ENCODE measurements at regions not wholly inside any gene's neighbourhood (a gene's known extent, or its start where the extent isn't known, plus 50 kb on each side); places are given as distances from the start of the nearest gene placed in this dataset.

DNA sequence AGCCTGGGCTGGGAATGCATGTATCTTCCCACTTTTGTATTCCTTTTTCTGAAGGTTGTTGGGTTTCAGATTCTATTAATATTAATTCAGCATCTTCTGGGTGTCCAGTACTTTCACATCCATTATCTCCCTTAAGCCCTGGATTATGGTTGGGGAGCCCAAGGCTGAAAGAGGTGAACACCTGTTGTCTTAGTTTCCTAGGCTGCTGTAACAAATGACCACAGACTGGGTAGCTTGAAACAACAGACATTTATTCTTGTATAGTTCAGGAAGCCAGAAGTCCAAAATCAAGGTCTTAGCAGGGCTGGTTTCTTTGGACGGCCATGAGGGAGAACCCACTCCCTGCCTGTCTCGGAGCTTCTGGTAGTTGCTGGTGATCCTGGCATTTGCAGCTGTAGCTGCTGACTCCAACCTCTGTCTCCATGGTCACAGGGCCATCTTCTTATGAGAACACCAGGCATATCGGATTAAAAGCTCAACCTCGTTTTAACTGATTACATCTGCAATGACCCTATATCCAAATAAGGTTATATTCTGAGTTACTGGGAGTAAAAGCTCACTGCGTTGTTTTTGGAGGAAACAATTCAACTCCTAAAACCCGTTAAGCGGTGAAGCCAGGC, 68.2 kb upstream of the CLMN start:
- DNase-seq (ENCODE audit: low read depth in 3 of 3, low spot score in 1 of 3): no peak

DNA sequence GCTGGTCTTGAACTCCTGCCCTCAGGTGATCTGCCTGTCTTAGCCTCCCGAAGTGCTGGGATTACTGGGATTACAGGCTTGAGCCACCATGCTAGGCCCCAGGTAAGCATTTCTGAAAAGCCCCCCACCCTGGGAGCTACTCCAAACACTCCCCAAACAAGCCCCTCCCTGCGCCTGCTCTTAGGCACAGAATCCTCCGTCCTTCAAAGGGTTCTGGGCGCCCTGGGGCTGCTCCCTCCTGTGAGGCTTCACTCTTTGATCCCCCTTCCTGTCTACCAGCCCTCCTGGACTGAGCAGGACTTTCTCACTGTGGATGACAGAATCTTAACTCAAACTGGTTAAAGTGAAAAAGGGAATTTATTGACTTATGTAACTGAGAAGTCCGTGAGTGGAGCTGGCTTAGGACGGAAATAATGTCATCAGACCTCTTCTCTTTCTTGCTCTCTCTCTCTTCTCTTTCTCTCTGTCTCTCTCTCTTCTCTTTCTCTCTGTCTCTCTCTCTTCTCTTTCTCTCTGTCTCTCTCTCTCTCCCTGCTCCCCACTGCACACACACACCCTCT, 66.9 kb upstream of the CLMN start:
- DNase-seq (ENCODE audit: low read depth in 3 of 3, low spot score in 1 of 3): no peak

DNA sequence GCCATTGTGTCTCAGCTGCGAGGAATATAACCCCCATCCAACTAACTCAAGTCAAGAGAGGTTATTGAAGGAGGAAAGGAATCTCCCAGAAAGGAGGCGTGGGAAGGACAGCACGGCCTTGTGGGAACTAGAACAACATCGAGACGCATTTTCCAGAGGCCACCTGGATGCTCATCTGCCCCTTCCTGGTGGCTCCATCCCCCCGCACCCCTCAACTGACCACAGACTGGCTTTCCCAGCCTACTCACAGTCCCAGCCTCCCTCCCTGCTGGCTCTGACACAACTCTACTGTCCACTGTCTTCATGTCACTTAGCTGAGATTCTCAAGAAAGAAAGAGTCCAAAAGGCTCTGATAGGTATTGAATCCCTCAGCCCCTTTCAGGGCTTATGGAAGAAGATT, 66.0 kb upstream of the CLMN start:
- DNase-seq (ENCODE audit: low read depth in 3 of 3, low spot score in 1 of 3): no peak

DNA sequence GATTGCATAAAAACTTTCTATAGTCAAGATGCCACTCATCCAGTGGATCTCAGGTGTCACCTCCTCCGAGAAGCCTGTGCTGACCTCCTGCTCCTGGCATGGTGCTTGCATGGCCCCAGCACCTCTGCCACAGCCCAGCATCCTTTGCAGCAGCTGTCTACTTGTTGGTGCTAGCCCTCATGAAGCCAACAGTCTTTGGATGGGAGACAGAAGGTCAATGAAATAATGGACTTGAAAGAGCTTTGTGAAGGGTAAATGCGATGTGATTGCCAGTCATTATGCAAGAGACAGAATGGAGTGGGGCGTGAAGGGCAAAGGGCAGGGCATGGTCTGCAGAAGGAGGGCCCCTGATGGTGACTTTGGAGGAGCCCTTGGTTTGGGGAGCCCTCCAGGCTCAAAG, 63.0 kb upstream of the CLMN start:
- DNase-seq (ENCODE audit: low read depth in 3 of 3, low spot score in 1 of 3): no peak

DNA sequence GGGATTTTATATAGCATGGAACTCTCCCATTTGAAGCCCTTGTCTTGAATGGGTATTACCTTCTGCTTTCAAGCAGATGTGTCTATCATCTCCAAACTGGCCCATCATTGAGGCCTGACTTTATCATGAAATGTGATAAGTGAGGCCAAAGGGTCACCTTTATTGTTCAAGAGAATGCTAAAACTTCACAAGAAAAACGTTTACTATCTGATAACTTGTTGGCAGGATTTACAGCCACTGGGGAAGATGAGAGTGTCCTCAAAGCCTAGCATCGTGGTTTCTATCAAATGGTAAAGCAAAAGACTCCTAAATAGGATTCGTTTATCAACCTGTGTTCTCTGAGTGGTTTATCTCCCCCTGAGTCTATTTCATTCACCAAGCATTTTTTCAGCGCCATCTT, 62.0 kb upstream of the CLMN start:
- no peak for DNase-seq (ENCODE audit: low read depth in 3 of 3, low spot score in 1 of 3)

DNA sequence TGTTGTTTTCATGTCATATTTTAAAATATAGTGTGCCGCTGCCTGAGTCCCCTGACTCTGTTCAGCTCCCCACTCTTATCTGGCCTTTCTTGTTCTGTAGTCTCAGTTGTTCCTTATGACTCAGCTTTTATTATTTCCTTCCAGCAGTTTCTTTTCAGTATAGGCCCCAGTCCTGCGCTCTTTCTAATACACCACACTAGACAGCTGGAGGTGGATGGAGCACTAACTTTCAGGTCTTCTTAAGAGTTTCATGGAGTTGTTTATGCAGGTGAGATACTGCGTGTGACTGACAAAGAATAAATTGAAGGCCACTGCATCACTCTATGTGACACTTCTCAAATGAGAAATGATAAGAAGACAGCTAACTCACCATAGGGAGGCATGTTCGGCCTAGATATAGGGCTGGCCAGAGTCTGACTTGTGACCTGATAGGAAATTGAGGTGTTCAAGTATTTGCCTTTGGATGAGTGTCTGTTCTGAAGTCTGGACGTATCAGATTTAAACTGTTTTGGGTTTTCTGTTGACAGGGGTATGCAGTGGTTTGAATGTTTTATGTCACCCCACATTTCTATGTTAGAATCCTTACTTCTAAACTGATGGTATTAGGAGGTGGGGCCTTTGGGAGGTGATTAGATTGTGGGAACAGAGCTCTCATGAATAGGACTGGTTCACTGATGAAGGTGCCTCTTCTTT, 60.8 kb upstream of the CLMN start:
- DNase-seq (ENCODE audit: low read depth in 3 of 3, low spot score in 1 of 3): no peak

DNA sequence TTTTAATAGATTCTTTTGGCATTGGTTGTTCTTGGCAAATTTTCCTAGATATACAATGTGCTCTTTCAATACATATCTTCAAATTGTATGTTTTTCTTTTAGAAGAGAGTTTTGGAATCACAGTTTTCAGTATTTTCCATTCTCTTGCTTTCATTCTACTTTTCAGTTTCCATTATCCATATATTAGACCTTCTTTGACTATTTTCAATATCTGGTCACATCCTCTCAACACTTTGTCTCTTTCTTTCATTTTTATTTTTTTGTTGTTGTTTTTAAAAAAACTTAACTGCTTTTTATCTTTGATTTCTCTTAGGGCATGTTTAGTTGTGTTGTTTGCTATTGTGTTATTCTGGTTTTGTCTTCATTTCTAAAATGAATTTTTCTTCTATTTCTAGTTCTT, 59.9 kb upstream of the CLMN start:
- no peak for DNase-seq (ENCODE audit: low read depth in 3 of 3, low spot score in 1 of 3)

DNA sequence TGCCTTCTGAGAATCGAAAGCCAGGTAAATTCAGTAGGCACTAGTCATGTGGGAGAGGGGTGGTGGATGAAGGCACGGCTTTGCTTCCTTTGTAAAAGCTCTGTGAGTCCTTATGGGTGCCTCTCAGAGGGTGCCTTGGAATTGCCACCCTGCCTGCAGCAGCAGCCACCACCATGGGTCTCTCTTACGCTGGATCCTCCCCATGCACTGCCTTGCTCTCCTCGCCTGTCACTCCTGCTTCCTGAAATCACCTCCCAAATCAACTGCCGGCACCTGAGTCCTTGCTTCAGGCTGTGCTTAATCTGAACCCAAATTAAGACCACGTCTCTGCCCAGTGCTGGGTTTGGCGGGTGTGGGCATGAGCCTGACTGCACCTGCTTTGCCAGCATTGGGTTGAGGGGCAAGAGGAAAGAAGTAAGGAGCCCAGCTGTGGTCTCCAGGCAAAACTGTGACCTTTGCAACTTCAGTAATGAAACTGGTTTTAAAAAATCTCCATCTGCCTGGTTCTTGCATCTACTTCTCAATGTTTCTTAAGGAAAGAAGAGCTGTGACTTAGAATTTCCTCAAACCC, 55.9 kb upstream of the CLMN start:
- DNase-seq (ENCODE audit: low read depth in 3 of 3, low spot score in 1 of 3): no peak

DNA sequence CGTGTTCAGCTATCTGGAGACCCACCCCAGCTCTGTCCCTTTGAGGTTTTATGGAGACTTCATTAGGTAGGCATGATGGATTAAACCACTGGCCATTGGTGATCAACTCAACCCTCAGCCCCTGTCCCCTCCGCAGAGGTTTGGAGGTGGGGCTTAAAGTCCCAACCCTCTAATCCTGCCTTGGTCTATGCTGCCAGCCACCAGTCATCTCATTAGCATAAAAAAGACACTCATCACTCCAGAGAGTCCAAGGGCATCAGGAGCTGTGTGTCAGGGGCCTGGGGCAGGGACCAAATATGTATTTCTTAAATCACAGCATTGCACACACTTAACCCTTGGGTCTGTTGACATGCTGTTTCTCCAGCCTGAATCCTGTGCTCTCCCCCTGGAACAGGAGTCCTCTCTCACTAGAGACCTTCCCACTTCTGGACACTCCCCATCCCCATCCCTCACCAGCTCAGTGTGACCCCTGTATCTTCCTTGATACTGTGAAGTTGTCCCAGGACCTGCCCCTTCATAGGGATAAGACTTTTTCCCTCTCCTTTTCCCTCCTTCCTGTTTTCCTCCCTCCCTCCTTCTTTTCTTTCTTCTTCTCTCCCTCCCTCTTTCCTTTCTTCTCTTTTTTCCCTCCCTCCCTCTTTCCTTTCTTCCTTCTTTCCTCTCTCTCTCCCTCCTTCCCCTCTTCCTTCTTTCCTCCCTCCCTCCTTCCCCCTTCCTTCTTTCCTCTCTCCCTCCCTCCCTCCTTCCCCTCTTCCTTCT, 54.7 kb upstream of the CLMN start:
- no peak for DNase-seq (ENCODE audit: low read depth in 3 of 3, low spot score in 1 of 3)

DNA sequence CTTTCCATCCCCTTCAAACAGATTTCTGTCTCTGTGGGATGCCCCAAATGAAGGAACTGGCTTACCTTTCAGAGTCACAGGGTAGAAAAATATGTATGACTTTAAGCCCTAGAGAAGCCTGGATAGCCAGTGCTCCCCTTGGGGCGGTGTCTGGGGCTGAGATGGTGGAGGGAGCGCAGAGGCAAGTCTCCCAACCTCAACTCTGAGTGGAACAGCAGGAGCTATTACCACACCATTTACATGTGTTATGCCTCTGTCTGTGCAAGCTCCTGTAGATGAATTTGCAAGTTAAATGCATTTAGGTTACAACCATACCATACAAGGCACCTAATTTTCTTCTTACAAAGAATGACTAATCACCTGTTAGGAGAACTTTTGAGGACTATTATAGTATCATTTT, 50.4 kb upstream of the CLMN start:
- DNase-seq (ENCODE audit: low read depth in 3 of 3, low spot score in 1 of 3): no peak

Data from stimulated activated CD4-positive, alpha-beta T cell treated with anti-CD3 and anti-CD28 coated beads, TNF-alpha, amount 100 ng/mL, for 1 hour (primary cell).